ENCODE measurements at regions not wholly inside any gene's neighbourhood (a gene's known extent, or its start where the extent isn't known, plus 50 kb on each side); places are given as distances from the start of the nearest gene placed in this dataset.

GRCh38 chr3:160126051-160126450, 99.2 kb upstream of the C3orf80 start:
- intact Hi-C loops (cut with DNase I): no loop called here
- no peak for DNase-seq (ENCODE audit: low spot score)

GRCh38 chr3:160126761-160127160, 98.5 kb upstream of the C3orf80 start:
- intact Hi-C loops (cut with DNase I): no loop called here
- DNase-seq (ENCODE audit: low spot score): no peak

- DNase-seq (ENCODE audit: low spot score): no peak
- intact Hi-C loops (cut with DNase I): no loop called here
These were observed 97.9 kb upstream of the C3orf80 start for GRCh38 chr3:160127308-160127707.

GRCh38 chr3:160128056-160128455, 97.2 kb upstream of the C3orf80 start:
- intact Hi-C loops (cut with DNase I): no loop called here
- DNase-seq (ENCODE audit: low spot score): no peak

- DNase-seq (ENCODE audit: low spot score): no peak
- intact Hi-C loops (cut with DNase I): loop anchor here (10.0 kb wide), 1 partner anchor 95 kb away; no protein-coding TSS in a partner anchor
These were observed 95.7 kb upstream of the C3orf80 start for GRCh38 chr3:160129459-160130061.

GRCh38 chr3:160130071-160130470, 95.2 kb upstream of the C3orf80 start:
- no peak for DNase-seq (ENCODE audit: low spot score)
- intact Hi-C loops (cut with DNase I): loop anchor here (10.0 kb wide), 1 partner anchor 95 kb away; no protein-coding TSS in a partner anchor

GRCh38 chr3:160130950-160131349, 94.3 kb upstream of the C3orf80 start:
- no peak for DNase-seq (ENCODE audit: low spot score)
- intact Hi-C loops (cut with DNase I): loop anchor here (10.0 kb wide), 1 partner anchor 96 kb away; no protein-coding TSS in a partner anchor

- no peak for DNase-seq (ENCODE audit: low spot score)
- intact Hi-C loops (cut with DNase I): loop anchor here (10.0 kb wide), 1 partner anchor 97 kb away; no protein-coding TSS in a partner anchor
These were observed 93.0 kb upstream of the C3orf80 start for GRCh38 chr3:160132226-160132625.

- DNase-seq (ENCODE audit: low spot score): no peak
- intact Hi-C loops (cut with DNase I): loop anchor here (10.0 kb wide), 1 partner anchor 99 kb away; no protein-coding TSS in a partner anchor
These were observed 91.5 kb upstream of the C3orf80 start for GRCh38 chr3:160133757-160134156.

GRCh38 chr3:160134454-160134853, 90.8 kb upstream of the C3orf80 start:
- DNase-seq (ENCODE audit: low spot score): no peak
- intact Hi-C loops (cut with DNase I): loop anchor here (10.0 kb wide), 1 partner anchor 100 kb away; no protein-coding TSS in a partner anchor

- intact Hi-C loops (cut with DNase I): loop anchor here (10.0 kb wide), 1 partner anchor 100 kb away; no protein-coding TSS in a partner anchor
These were observed 90.3 kb upstream of the C3orf80 start for GRCh38 chr3:160134964-160135363.

GRCh38 chr3:160135851-160136250, 89.4 kb upstream of the C3orf80 start:
- no peak for DNase-seq (ENCODE audit: low spot score)
- intact Hi-C loops (cut with DNase I): loop anchor here (10.0 kb wide), 1 partner anchor 101 kb away; no protein-coding TSS in a partner anchor

More at GRCh38 chr3:160134964-160135363, 90.3 kb upstream of the C3orf80 start:
- DNase-seq (ENCODE audit: low spot score): no peak

GRCh38 chr3:160136421-160136820, 88.8 kb upstream of the C3orf80 start:
- no peak for DNase-seq (ENCODE audit: low spot score)
- intact Hi-C loops (cut with DNase I): loop anchor here (10.0 kb wide), 1 partner anchor 102 kb away; no protein-coding TSS in a partner anchor

GRCh38 chr3:160139291-160139690, 85.9 kb upstream of the C3orf80 start:
- intact Hi-C loops (cut with DNase I): loop anchor here (10.0 kb wide), 1 partner anchor 104 kb away; no protein-coding TSS in a partner anchor
- DNase-seq (ENCODE audit: low spot score): no peak

GRCh38 chr3:160140756-160141155, 84.5 kb upstream of the C3orf80 start:
- DNase-seq (ENCODE audit: low spot score): no peak

GRCh38 chr3:160141485-160142185, 83.6 kb upstream of the C3orf80 start:
- DNase-seq (ENCODE audit: low spot score): no peak
- intact Hi-C loops (cut with DNase I): no loop called here

More at GRCh38 chr3:160140756-160141155, 84.5 kb upstream of the C3orf80 start:
- intact Hi-C loops (cut with DNase I): no loop called here

GRCh38 chr3:160143482-160143881, 81.7 kb upstream of the C3orf80 start:
- DNase-seq (ENCODE audit: low spot score): no peak
- intact Hi-C loops (cut with DNase I): no loop called here

- DNase-seq (ENCODE audit: low spot score): no peak
- intact Hi-C loops (cut with DNase I): no loop called here
These were observed 75.2 kb upstream of the C3orf80 start for GRCh38 chr3:160150066-160150465.

GRCh38 chr3:160150525-160150924, 74.7 kb upstream of the C3orf80 start:
- no peak for DNase-seq (ENCODE audit: low spot score)
- intact Hi-C loops (cut with DNase I): no loop called here

- intact Hi-C loops (cut with DNase I): no loop called here
- DNase-seq (ENCODE audit: low spot score): no peak
These were observed 72.6 kb upstream of the C3orf80 start for GRCh38 chr3:160152638-160153037.

- no peak for DNase-seq (ENCODE audit: low spot score)
- intact Hi-C loops (cut with DNase I): no loop called here
These were observed 71.2 kb upstream of the C3orf80 start for GRCh38 chr3:160154033-160154432.

Data from cardiac septum (tissue), 1 donor.